Cardiac muscle cell (in vitro differentiated cells and primary cell): ENCODE measurements at regions not wholly inside any gene's neighbourhood (a gene's known extent, or its start where the extent isn't known, plus 50 kb on each side); places are given as distances from the start of the nearest gene placed in this dataset.
A peak's percentile ranks its signal among the peaks of the same experiment; 100 is the strongest.

ENCODE experiments used
- DNase-seq, 2 donors: peaks; one replicate each; pipeline versions ENCODE4 v3.0.0 to v3.0.0-alpha.2; 2010 to 2017; ENCODE audit warnings: low read depth in 1 of 2, low spot score in 1 of 2
- H3K27ac ChIP-seq: fragments of 200-600 bp; sonication (generic); 2 replicates; pipeline ENCODE4 v1.5.1; 2016
- H3K27me3 ChIP-seq: fragments of 200-600 bp; sonication (generic); 2 replicates; pipeline ENCODE4 v1.6.0; 2016; ENCODE audit warnings: control low read depth
- H3K36me3 ChIP-seq: fragments of 200-600 bp; sonication (generic); 2 replicates; pipeline ENCODE4 v1.5.1; 2016; ENCODE audit warnings: control low read depth
- H3K4me1 ChIP-seq: fragments of 200-600 bp; sonication (generic); 2 replicates; pipeline ENCODE4 v1.8.1; 2017; ENCODE audit warnings: low read depth, mild to moderate bottlenecking, mixed run types
- H3K4me3 ChIP-seq: fragments of 200-600 bp; sonication (generic); 2 replicates; pipeline ENCODE4 v1.5.1; 2016; ENCODE audit warnings: mild to moderate bottlenecking
- H3K9me3 ChIP-seq: fragments of 200-600 bp; sonication (generic); 2 replicates; pipeline ENCODE4 v1.5.1; 2017; ENCODE audit warnings: low read depth, mild to moderate bottlenecking, control low read depth
- TF ChIP-seq, protein P1 (sequence below): IDR thresholded peaks from 2 replicates; pipeline ENCODE4 v1.5.1; 2012; ENCODE audit warnings: low read depth, mild to moderate bottlenecking, low read length

DNA sequence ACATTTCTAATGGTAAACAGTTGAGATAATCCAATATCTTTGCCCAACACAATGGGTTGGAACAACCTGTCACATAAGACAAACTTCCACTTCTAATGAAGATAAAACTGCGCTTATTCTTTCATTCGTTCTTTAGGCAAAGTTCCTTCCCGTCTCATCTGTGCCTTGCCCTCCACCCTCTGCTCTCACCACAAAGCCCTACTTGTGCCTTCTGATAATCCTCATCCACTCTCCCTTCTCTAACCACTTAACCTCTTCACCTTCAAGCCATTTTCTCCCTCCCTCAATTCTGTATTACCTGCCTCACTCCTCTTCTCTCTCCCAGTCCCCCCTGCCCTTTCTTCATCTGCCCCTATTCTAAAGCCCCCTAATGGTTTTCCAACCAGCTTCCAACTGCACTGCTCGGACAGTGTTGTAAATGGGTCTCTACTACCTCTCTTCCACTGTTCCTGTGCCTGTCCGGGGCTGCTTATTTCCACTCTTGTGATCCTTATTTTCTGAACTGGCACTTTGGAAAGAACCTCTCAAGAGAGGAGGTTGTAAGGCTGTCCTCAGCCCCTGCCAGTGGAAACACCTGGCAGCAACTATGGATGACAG, 62.9 kb upstream of the MYB start:
- TF ChIP-seq, protein P1, sequence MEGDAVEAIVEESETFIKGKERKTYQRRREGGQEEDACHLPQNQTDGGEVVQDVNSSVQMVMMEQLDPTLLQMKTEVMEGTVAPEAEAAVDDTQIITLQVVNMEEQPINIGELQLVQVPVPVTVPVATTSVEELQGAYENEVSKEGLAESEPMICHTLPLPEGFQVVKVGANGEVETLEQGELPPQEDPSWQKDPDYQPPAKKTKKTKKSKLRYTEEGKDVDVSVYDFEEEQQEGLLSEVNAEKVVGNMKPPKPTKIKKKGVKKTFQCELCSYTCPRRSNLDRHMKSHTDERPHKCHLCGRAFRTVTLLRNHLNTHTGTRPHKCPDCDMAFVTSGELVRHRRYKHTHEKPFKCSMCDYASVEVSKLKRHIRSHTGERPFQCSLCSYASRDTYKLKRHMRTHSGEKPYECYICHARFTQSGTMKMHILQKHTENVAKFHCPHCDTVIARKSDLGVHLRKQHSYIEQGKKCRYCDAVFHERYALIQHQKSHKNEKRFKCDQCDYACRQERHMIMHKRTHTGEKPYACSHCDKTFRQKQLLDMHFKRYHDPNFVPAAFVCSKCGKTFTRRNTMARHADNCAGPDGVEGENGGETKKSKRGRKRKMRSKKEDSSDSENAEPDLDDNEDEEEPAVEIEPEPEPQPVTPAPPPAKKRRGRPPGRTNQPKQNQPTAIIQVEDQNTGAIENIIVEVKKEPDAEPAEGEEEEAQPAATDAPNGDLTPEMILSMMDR: no peak
- no peaks in the 10 kb centered on the region for H3K27me3 ChIP-seq
- H3K4me3 ChIP-seq: no peak overlapping the region
- no peaks in the 10 kb centered on the region for H3K4me1 ChIP-seq
- no peak for DNase-seq
- H3K9me3 ChIP-seq: no peaks in the 10 kb centered on the region
- H3K27ac ChIP-seq: no peak overlapping the region
- H3K36me3 ChIP-seq: no peaks in the 10 kb centered on the region

DNA sequence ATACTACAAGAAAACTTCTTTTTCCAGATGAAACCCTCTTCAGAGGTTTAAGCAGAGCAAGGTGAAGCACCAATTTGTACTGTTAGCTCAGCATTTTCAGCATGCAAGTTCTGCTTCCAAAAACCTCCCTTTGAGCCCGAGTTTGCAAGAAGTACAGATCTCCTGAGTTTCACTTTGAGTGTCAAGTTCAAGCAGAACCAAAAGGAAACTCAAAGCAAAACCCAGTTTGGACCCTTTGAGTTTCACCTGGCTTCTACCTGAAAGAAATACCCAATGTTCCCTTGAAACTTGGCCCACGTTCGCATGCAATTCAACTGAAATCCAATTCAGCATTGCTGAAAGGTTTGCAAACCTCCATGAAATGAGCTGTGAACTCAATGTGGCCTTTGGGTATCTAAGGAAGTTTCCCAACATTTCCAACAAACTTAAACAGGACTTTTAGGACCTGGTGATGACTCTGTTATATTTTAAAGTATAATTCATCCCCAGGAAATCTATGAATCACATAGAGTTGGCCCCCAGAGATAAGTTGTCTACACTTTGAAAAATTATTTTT, 62.9 kb upstream of the HBS1L start:
- Histone ChIP-seq H3K27me3 (no peaks in the 10 kb centered on the region), H3K4me1 (no peaks in the 10 kb centered on the region), H3K9me3 (no peaks in the 10 kb centered on the region), H3K27ac (no peak overlapping the region), H3K36me3 (no peaks in the 10 kb centered on the region), H3K4me3 (no peak overlapping the region)
- no peak for DNase-seq
- TF ChIP-seq, protein P1: no peak

DNA sequence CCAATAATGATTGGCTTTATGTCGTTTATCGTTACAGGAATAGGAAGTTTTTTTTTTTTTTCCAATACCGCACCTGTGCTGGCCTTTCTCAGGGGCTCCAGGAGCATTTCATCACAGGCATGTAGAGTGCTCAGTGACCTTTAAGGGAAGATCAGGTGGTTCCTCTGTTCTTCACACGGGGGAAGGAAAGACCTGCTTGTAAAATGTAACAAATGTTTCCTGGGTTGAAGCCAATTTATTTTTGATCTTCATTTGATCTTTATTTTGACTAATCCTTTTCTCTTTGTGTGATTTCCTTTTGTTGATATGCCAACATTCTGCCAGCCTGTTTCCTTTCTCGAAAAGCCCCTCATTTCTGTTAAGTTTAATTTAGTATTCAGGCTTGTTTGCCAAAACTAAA, 61.9 kb upstream of the HBS1L start:
- Histone ChIP-seq H3K9me3 (no peaks in the 10 kb centered on the region), H3K4me1 (no peaks in the 10 kb centered on the region), H3K27ac (no peak overlapping the region), H3K36me3 (no peaks in the 10 kb centered on the region), H3K4me3 (no peak overlapping the region), H3K27me3 (no peaks in the 10 kb centered on the region)
- no peak for DNase-seq
- TF ChIP-seq, protein P1: no peak

DNA sequence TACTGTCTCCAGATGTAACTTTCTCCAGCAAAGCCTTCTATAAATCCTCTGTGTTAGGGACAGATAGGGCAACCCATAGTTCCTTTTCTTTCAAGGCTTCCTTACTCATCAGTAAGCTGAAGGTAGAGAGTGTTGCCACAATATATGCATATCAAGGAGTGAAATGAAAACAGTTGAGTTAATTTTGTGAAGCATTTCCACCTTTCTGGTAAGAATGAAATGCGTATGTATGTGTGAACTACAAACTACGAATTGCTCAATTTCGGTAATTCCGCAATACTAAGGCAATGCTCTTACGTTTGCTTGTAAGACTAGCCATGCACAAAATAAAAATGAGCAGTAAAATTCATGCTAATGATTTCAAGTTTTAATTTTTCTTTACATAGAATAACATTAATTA, 61.2 kb upstream of the HBS1L start:
- H3K4me1 ChIP-seq: no peaks in the 10 kb centered on the region
- peak in 1 of 2 donors; percentile 9 for DNase-seq
- TF ChIP-seq, protein P1: no peak
- H3K9me3 ChIP-seq: no peaks in the 10 kb centered on the region
- H3K36me3 ChIP-seq: no peaks in the 10 kb centered on the region
- no peak overlapping the region for H3K4me3 ChIP-seq
- H3K27me3 ChIP-seq: no peaks in the 10 kb centered on the region
- H3K27ac ChIP-seq: no peak overlapping the region

DNA sequence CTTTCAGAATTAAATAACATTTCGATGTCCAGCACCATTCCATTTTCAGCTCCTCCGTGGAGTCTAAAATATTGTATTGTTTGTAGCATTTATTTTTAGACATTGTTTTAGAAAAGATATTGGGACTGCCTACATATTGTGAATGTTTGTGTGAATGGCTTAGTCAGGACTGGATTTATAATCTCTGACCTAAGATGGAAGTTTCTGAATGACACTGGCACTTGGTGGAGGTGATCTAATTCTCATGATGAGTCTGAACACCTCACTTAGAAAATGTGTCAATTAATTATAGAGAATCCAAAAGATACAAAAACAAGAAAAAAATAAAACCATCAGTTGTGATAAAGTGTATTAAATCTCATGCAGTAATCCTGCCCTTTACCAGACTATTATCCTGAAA, 60.8 kb upstream of the HBS1L start:
- DNase-seq: no peak
- Histone ChIP-seq H3K27me3 (no peaks in the 10 kb centered on the region), H3K36me3 (no peaks in the 10 kb centered on the region), H3K4me1 (no peaks in the 10 kb centered on the region), H3K9me3 (no peaks in the 10 kb centered on the region), H3K27ac (no peak overlapping the region), H3K4me3 (no peak overlapping the region)
- TF ChIP-seq, protein P1: no peak
